HEK293 (cell line): ENCODE measurements at regions not wholly inside any gene's neighbourhood (a gene's known extent, or its start where the extent isn't known, plus 50 kb on each side); places are given as distances from the start of the nearest gene placed in this dataset.

Source experiments
- CTCF ChIA-PET: fragments of 350-600 bp; formaldehyde crosslinking; extraction: SDS; loops from one replicate; lab custom pipeline; 2021; ENCODE audit warnings: antibody characterized with exemption; lab: Yijun Ruan, JAX
- POLR2A ChIA-PET: fragments of 300-600 bp; formaldehyde crosslinking; extraction: SDS; loops from one replicate; lab custom pipeline; 2020; ENCODE audit warnings: antibody characterized with exemption, inconsistent platforms; lab: Yijun Ruan, JAX
- H3K27ac ChIP-seq: fragments of 200-500 bp; sonication (Bioruptor generic); 2 replicates; pipeline ENCODE4 v1.5.1; 2014; ENCODE audit warnings: low read depth, low read length, control low read depth, inconsistent platforms; ENCODE audit errors: extremely low read depth
- H3K36me3 ChIP-seq, 2 experiments: fragments of 200-500 bp in 1 of 2; sonication (Bioruptor generic) in 1 of 2; 1 replicate in 1 of 2; 2 replicates in 1 of 2; pipeline ENCODE4 v1.5.1; 2014 to 2017; ENCODE audit warnings: inconsistent platforms in 2 of 2, low read length in 2 of 2; ENCODE audit not compliant: control insufficient read depth in 2 of 2, insufficient read depth in 1 of 2
- H3K4me1 ChIP-seq: fragments of 200-500 bp; sonication (Bioruptor generic); 2 replicates; pipeline ENCODE4 v1.5.1; 2014; ENCODE audit warnings: mild to moderate bottlenecking, low read length, inconsistent platforms; ENCODE audit not compliant: control insufficient read depth, insufficient read depth
- H3K4me3 ChIP-seq: 2 replicates; pipeline ENCODE4 v1.5.1; 2011; ENCODE audit warnings: low read depth, mild to moderate bottlenecking, control low read depth, low read length, moderate library complexity
- H3K9me3 ChIP-seq: fragments of 200-500 bp; sonication (Bioruptor generic); 2 replicates; pipeline ENCODE4 v1.5.1; 2014; ENCODE audit warnings: low read depth, low read length, inconsistent platforms; ENCODE audit not compliant: control insufficient read depth, insufficient read depth
- KLF16 ChIP-seq: fragments of 450-650 bp; formaldehyde crosslinking; IDR thresholded peaks from 2 replicates; pipeline ENCODE4 v1.5.1; 2017; ENCODE audit warnings: missing biosample characterization, missing genetic modification characterization
- REPIN1 ChIP-seq: fragments of 450-650 bp; formaldehyde crosslinking; IDR thresholded peaks from 2 replicates; pipeline ENCODE4 v1.5.1; 2017; ENCODE audit warnings: missing biosample characterization, missing genetic modification characterization, low read depth
- SP7 ChIP-seq: fragments of 450-650 bp; formaldehyde crosslinking; IDR thresholded peaks from 2 replicates; pipeline ENCODE4 v1.5.1; 2016; ENCODE audit warnings: missing biosample characterization, missing genetic modification characterization
- WT1 ChIP-seq: fragments of 450-650 bp; formaldehyde crosslinking; IDR thresholded peaks from 2 replicates; pipeline ENCODE4 v1.5.1; 2016; ENCODE audit warnings: missing biosample characterization, missing genetic modification characterization
- ZBTB1 ChIP-seq: fragments of 450-650 bp; formaldehyde crosslinking; IDR thresholded peaks from 2 replicates; pipeline ENCODE4 v1.5.1; 2016; ENCODE audit warnings: missing biosample characterization, missing genetic modification characterization
- ZNF112 ChIP-seq: fragments of 450-650 bp; formaldehyde crosslinking; IDR thresholded peaks from 2 replicates; pipeline ENCODE4 v1.5.0; 2017; ENCODE audit warnings: missing biosample characterization, missing genetic modification characterization
- ZNF2 ChIP-seq: fragments of 450-650 bp; formaldehyde crosslinking; IDR thresholded peaks from 2 replicates; pipeline ENCODE4 v1.5.1; 2016; ENCODE audit warnings: missing biosample characterization, missing genetic modification characterization
- ZNF23 ChIP-seq: fragments of 450-650 bp; formaldehyde crosslinking; IDR thresholded peaks from 2 replicates; pipeline ENCODE4 v1.5.1; 2016; ENCODE audit warnings: missing biosample characterization, missing genetic modification characterization, borderline replicate concordance
- ZNF658 ChIP-seq: fragments of 450-650 bp; formaldehyde crosslinking; IDR thresholded peaks from 2 replicates; pipeline ENCODE4; 2016; ENCODE audit warnings: missing biosample characterization, missing genetic modification characterization
- ZNF830 ChIP-seq: fragments of 450-650 bp; IDR thresholded peaks from 2 replicates; pipeline ENCODE4 v1.5.0; 2018; ENCODE audit warnings: missing biosample characterization, missing genetic modification characterization, low read depth, mild to moderate bottlenecking, moderate library complexity
- ZSCAN16 ChIP-seq: fragments of 450-650 bp; formaldehyde crosslinking; IDR thresholded peaks from 2 replicates; pipeline ENCODE4 v1.5.1; 2016; ENCODE audit warnings: missing biosample characterization, missing genetic modification characterization
- ZSCAN30 ChIP-seq: fragments of 450-650 bp; IDR thresholded peaks from 2 replicates; pipeline ENCODE4 v1.5.1; 2018; ENCODE audit warnings: missing biosample characterization, mild to moderate bottlenecking, missing genetic modification characterization, moderate library complexity
- TF ChIP-seq, protein P1 (sequence below): fragments of 450-650 bp; formaldehyde crosslinking; IDR thresholded peaks from 2 replicates; pipeline ENCODE4 v1.5.1; 2016; ENCODE audit warnings: missing biosample characterization, missing genetic modification characterization
- TF ChIP-seq, protein P2 (sequence below): fragments of 450-650 bp; formaldehyde crosslinking; IDR thresholded peaks from 2 replicates; pipeline ENCODE4 v1.5.1; 2016; ENCODE audit warnings: missing biosample characterization, missing genetic modification characterization
- TF ChIP-seq, protein P3 (sequence below): fragments of 450-650 bp; formaldehyde crosslinking; IDR thresholded peaks from 2 replicates; pipeline ENCODE4 v1.5.1; 2016; ENCODE audit warnings: missing biosample characterization, missing genetic modification characterization

DNA sequence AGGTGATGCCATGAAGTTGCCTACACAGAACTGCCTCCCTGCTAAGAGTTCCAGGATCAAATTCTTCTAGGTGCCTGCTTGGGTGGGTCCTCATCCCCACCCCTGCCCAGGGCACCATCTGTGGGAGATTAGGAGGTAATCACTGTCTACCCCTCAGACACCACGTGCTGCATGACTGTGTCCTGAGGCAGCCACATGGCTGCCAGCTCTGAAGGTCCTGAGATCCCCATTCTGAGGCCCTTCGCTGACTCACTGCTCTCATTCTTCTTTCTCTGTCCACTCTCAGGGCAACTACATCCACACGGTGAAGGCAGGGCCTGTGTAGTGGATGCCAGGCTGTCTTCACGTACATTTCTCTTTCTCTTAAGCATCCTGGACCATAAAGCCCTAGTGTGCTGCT lies 222.9 kb upstream of the ANKRD55 start:
- ChIA-PET CTCF (no interaction called here), POLR2A (no interaction called here)
- TF ChIP-seq ZBTB1 (tag by site-specific recombination): no peak
- no peak for TF ChIP-seq ZNF830
- TF ChIP-seq ZSCAN30 (tag by site-specific recombination): no peak
- TF ChIP-seq ZSCAN16: no peak
- no peak for TF ChIP-seq ZNF23 (tag by site-specific recombination)
- TF ChIP-seq REPIN1 (tag by site-specific recombination): no peak
- no peak for TF ChIP-seq WT1 (tag by site-specific recombination)
- TF ChIP-seq, protein P1, sequence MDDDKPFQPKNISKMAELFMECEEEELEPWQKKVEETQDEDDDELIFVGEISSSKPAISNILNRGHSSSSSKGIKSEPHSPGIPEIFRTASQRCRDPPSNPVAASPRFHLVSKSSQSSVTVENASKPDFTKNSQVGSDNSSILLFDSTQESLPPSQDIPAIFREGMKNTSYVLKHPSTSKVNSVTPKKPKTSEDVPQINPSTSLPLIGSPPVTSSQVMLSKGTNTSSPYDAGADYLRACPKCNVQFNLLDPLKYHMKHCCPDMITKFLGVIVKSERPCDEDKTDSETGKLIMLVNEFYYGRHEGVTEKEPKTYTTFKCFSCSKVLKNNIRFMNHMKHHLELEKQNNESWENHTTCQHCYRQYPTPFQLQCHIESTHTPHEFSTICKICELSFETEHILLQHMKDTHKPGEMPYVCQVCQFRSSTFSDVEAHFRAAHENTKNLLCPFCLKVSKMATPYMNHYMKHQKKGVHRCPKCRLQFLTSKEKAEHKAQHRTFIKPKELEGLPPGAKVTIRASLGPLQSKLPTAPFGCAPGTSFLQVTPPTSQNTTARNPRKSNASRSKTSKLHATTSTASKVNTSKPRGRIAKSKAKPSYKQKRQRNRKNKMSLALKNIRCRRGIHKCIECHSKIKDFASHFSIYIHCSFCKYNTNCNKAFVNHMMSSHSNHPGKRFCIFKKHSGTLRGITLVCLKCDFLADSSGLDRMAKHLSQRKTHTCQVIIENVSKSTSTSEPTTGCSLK (tag by site-specific recombination): no peak
- TF ChIP-seq KLF16: no peak
- TF ChIP-seq, all 188 proteins: peak for 0
- Histone ChIP-seq H3K9me3 (no peaks in the 10 kb centered on the region), H3K27ac (no peak overlapping the region), H3K36me3 (no peaks in the 10 kb centered on the region), H3K4me3 (no peak overlapping the region), H3K4me1 (peaks cover 14% of the 10 kb centered on the region)

DNA sequence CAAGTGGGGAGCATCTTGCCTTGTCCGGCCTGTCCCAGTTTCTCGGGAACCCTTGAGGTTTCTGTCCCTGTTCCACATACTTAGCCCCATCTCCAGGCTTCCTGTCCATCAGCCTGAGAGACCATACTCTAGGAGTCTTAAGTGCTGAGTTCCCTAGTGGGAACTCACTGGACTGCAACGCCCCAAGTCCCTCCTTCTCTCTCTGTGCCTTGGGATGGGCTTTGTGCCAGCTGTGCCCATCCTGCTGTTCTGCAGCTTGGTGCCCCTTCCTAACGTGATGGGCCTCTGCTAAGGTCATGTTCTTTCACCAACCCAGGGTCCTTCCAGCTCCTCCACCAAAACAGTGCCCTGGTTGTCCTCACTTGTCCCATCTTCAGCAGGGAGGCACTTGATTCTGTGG lies 222.3 kb upstream of the ANKRD55 start:
- Histone ChIP-seq H3K4me1 (peaks cover 8% of the 10 kb centered on the region), H3K27ac (no peak overlapping the region), H3K9me3 (no peaks in the 10 kb centered on the region), H3K36me3 (no peaks in the 10 kb centered on the region), H3K4me3 (no peak overlapping the region)
- ChIA-PET POLR2A (no interaction called here), CTCF (no interaction called here)
- TF ChIP-seq, protein P2, sequence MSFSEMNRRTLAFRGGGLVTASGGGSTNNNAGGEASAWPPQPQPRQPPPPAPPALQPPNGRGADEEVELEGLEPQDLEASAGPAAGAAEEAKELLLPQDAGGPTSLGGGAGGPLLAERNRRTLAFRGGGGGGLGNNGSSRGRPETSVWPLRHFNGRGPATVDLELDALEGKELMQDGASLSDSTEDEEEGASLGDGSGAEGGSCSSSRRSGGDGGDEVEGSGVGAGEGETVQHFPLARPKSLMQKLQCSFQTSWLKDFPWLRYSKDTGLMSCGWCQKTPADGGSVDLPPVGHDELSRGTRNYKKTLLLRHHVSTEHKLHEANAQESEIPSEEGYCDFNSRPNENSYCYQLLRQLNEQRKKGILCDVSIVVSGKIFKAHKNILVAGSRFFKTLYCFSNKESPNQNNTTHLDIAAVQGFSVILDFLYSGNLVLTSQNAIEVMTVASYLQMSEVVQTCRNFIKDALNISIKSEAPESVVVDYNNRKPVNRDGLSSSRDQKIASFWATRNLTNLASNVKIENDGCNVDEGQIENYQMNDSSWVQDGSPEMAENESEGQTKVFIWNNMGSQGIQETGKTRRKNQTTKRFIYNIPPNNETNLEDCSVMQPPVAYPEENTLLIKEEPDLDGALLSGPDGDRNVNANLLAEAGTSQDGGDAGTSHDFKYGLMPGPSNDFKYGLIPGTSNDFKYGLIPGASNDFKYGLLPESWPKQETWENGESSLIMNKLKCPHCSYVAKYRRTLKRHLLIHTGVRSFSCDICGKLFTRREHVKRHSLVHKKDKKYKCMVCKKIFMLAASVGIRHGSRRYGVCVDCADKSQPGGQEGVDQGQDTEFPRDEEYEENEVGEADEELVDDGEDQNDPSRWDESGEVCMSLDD: no peak
- TF ChIP-seq ZNF2: no peak
- TF ChIP-seq ZNF658 (tag by site-specific recombination): no peak
- TF ChIP-seq ZNF112: no peak

DNA sequence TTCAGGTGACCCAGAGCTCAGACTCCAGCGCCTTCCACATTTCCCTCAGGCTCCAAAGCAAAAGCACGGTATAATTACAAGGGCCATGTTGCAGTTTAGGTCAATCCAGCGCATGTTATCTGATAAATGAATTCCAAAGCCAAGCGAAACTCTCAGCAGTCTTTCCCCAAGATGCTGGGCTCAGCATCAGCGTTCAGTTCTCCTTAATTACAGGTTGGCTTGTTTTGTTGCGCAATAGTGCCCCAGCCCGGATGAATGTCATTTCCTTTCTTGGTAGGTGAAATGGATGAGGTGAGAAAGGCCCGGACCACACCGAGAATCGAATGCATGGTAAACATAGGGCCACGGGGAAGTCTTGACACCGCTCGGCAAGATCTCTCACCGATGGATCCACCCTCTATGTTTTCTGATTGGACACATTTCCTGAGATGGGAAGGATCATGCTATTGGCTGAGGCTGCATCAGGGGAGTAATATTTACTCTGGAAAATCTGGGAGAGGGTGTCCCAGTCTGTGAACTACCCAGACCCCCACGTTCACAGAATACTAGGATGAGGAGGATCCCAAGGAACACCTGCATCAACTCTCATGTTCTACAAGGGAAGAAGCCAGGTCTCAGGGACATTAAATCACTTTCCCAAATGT lies 221.2 kb upstream of the ANKRD55 start:
- H3K27ac ChIP-seq: no peak overlapping the region
- CTCF ChIA-PET: no interaction called here
- H3K4me1 ChIP-seq: peaks cover 5% of the 10 kb centered on the region; the same call in 1 of the 2 replicates
- no peak overlapping the region for H3K4me3 ChIP-seq
- H3K9me3 ChIP-seq: no peaks in the 10 kb centered on the region
- peak; percentile 28; the same call in 1 of the 2 replicates for TF ChIP-seq SP7 (tag by site-specific recombination)
- TF ChIP-seq, protein P3, sequence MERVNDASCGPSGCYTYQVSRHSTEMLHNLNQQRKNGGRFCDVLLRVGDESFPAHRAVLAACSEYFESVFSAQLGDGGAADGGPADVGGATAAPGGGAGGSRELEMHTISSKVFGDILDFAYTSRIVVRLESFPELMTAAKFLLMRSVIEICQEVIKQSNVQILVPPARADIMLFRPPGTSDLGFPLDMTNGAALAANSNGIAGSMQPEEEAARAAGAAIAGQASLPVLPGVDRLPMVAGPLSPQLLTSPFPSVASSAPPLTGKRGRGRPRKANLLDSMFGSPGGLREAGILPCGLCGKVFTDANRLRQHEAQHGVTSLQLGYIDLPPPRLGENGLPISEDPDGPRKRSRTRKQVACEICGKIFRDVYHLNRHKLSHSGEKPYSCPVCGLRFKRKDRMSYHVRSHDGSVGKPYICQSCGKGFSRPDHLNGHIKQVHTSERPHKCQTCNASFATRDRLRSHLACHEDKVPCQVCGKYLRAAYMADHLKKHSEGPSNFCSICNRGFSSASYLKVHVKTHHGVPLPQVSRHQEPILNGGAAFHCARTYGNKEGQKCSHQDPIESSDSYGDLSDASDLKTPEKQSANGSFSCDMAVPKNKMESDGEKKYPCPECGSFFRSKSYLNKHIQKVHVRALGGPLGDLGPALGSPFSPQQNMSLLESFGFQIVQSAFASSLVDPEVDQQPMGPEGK (tag by site-specific recombination): no peak
- TF ChIP-seq, all 188 proteins: peak for 1
- POLR2A ChIA-PET: no interaction called here
- no peaks in the 10 kb centered on the region for H3K36me3 ChIP-seq
